GM19099 (cell line): ENCODE measurements at regions not wholly inside any gene's neighbourhood (a gene's known extent, or its start where the extent isn't known, plus 50 kb on each side); places are given as distances from the start of the nearest gene placed in this dataset.

Experiments used
- POLR2A ChIP-seq: IDR thresholded peaks from 3 replicates; pipeline ENCODE4 v1.6.1; 2011; ENCODE audit warnings: low read depth; ENCODE audit not compliant: insufficient read length; ENCODE audit errors: extremely low read depth

DNA sequence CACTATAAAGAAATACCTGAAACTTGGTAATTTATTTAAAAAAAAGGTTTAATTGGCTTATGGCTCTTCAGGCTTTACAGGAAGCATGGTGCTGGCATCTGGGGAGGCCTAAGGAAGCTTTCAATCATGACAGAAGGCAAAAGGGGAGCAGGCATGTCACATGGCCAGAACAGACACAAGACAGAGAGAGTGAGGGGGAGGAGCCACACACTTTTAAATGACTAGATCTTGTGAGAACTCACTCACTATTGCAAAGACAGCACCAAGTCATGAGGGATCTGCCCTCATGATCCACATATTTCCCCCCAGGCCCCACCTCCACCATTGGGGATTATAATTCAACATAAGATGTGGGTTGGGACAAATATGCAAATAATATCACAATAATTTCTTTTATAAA, 355.6 kb downstream of the DAD1 start:
- no peak for TF ChIP-seq POLR2A

DNA sequence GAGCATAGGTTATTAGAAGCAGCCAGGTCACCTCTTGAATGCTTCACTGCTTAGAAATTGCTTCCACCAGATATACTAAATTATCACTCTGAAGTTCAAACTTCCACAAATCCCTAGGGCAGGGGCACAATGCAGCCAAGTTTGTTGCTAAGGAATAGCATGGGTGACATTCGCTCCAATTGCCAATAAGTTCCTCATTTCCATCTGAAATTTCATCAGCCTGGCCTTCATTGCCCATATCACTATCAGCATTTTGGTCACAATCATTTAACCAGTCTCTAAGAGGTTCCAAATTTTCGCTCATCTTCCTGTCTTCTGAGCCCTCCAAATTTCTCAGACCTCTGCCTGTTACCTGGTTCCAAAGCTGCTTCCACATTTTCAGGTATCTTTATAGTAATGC, 356.1 kb downstream of the DAD1 start:
- no peak for TF ChIP-seq POLR2A

GRCh38 chr14:22232486-22232885, 356.5 kb downstream of the DAD1 start:
- no peak for TF ChIP-seq POLR2A

- TF ChIP-seq POLR2A, result no peak
Measured at GRCh38 chr14:22231018-22231417, 358.0 kb downstream of the DAD1 start.

GRCh38 chr14:22230517-22230916, 358.5 kb downstream of the DAD1 start:
- no peak for TF ChIP-seq POLR2A

- no peak for TF ChIP-seq POLR2A
Measured at GRCh38 chr14:22227084-22227483, 361.9 kb downstream of the DAD1 start.

DNA sequence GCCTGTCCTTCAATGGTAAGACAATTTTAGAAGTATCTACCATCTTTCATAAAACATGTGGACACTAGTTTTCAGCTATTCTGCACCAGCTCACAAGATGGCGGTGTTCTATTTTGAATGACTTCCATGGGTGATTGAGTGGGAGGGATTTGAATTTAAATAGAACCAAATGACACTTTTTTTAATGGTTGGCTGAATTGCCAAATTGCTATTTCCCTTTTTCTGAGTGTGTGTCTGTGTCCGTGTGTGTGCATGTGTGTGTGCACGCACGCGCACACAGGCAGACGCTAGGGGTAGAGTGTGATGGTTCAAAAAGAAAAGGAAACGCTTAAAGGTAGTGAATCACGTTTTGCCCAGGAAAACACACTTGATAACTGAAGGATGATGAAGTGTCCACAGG, 362.6 kb downstream of the DAD1 start:
- TF ChIP-seq POLR2A, result no peak

DNA sequence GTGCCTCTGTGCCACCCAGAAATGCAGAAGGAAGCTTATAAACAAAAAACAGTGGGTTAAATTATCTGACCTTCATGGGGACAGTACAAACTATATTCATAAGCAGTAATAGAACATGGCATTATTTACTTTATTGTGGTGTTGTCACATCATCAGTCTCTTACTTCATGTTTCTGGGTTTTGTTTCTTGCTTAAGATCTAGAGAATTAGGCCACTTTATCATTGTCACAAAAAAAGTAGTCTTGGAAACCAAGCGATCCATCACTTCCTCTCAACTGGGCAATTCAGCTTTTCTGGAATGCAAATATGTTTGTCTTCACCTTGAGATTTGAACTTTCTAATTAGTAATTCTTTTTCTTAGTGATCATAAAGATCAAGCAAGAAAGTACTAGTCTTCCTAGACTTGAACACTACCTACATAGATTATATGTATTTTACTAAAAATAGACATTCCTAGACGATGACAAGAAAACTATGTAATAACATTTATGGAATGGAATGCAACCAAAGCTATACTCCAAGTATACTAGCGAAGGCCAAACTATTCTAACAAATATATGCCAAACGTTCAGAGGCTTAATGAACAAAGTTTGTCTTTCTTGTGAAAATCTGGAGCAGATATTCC, 363.4 kb downstream of the DAD1 start:
- no peak for TF ChIP-seq POLR2A

GRCh38 chr14:22221508-22221907, 367.5 kb downstream of the DAD1 start:
- TF ChIP-seq POLR2A, result no peak

GRCh38 chr14:22220427-22220826, 368.6 kb downstream of the DAD1 start:
- no peak for TF ChIP-seq POLR2A

DNA sequence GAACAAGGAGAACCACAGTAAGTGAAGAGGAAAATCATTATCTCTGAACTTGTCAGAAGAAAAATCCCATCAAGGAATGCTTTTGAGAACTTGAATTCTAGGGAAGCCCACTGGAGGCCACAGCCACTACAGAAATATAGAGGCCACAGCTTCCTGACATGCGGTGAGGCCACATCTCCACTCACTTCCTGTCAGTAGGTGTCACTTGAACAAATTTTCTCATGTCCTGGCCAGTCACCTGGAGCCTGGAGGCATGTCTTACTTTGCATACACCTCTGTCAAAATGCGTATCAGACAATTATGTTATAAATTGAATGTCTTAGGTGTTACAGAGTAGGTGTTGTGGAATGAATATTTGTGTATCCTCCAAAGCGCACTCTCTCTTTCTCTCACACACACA, 370.3 kb downstream of the DAD1 start:
- TF ChIP-seq POLR2A, result no peak

DNA sequence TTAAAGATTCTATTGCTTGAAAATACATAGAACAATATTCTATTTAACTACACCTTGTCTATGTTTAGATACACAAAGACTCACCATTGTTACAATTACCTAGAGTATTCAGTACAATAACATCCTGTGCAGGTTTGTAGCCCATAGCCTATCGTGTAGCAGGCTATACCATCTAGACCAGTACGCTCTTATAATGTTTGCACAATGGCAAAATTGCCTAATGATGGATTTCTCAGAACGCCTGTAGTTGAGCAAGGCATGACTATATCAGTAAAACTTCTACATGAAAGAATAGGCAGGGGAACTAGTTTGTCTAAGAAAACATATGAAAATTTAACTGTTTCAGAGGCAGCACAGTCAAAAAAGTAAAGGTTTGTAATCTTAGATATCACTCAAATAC, 375.9 kb downstream of the DAD1 start:
- no peak for TF ChIP-seq POLR2A

DNA sequence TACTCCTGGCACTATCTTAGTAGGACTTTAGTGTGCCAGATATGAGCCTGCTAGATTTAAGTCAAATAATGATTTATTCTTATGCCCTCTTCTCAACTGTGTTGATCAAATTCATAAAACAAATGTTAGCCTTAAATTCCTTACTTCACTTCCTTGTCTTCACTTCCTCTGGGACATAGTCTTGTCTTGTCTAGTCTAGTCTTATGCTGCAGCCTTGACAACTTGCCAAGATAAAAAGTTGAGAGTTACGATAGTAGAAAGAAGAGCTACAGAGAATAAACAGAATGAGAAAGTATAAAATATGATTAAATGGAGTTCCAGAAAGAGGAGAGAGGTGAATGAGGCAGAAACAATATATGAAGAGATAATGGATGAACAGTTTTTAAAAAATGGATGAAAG, 378.1 kb downstream of the DAD1 start:
- TF ChIP-seq POLR2A, result no peak

- TF ChIP-seq POLR2A, result no peak
Measured at GRCh38 chr14:22210026-22210425, 379.0 kb downstream of the DAD1 start.

DNA sequence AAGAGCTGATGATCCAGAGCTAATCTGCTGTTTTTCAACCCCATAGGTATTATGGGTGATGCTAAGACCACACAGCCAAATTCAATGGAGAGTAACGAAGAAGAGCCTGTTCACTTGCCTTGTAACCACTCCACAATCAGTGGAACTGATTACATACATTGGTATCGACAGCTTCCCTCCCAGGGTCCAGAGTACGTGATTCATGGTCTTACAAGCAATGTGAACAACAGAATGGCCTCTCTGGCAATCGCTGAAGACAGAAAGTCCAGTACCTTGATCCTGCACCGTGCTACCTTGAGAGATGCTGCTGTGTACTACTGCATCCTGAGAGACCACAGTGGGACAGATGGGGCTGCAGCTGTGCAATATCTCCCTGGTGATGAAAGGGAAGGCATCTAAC, 386.0 kb downstream of the DAD1 start:
- no peak for TF ChIP-seq POLR2A

GRCh38 chr14:22202313-22202712, 386.7 kb downstream of the DAD1 start:
- TF ChIP-seq POLR2A, result no peak

- TF ChIP-seq POLR2A, result no peak
Measured at GRCh38 chr14:22200977-22201605, 387.9 kb downstream of the DAD1 start.
